NT2/D1 (cell line): ENCODE measurements at regions not wholly inside any gene's neighbourhood (a gene's known extent, or its start where the extent isn't known, plus 50 kb on each side); places are given as distances from the start of the nearest gene placed in this dataset.

Experiments used
- DNase-seq: peaks from one replicate; pipeline ENCODE4 v3.0.0-alpha.2; 2011; ENCODE audit warnings: low read depth, low spot score
- H3K27me3 ChIP-seq: 2 replicates; pipeline ENCODE4 v1.6.0; 2011; ENCODE audit warnings: mild to moderate bottlenecking; ENCODE audit not compliant: insufficient read length, insufficient read depth
- H3K36me3 ChIP-seq: 2 replicates; pipeline ENCODE4 v1.6.1; 2011; ENCODE audit warnings: mild to moderate bottlenecking, low read length, mixed read lengths; ENCODE audit not compliant: insufficient read depth, insufficient read length
- H3K4me1 ChIP-seq: 2 replicates; pipeline ENCODE4 v1.5.1; 2011; ENCODE audit not compliant: insufficient read depth, insufficient read length
- H3K4me3 ChIP-seq: 2 replicates; pipeline ENCODE4 v1.5.1; 2011; ENCODE audit warnings: low read depth; ENCODE audit not compliant: insufficient read length
- H3K9ac ChIP-seq: 2 replicates; pipeline ENCODE4 v1.6.0; 2011; ENCODE audit warnings: low read depth; ENCODE audit not compliant: insufficient read length
- H3K9me3 ChIP-seq: 2 replicates; pipeline ENCODE4 v1.5.1; 2011; ENCODE audit warnings: mild to moderate bottlenecking, low read length; ENCODE audit not compliant: insufficient read depth
- SUZ12 ChIP-seq: IDR thresholded peaks from 2 replicates; pipeline ENCODE4 v1.6.1; 2011; ENCODE audit not compliant: insufficient read length, insufficient read depth; ENCODE audit errors: extremely low read depth
- YY1 ChIP-seq: IDR thresholded peaks from 2 replicates; pipeline ENCODE4 v1.6.1; 2011; ENCODE audit not compliant: insufficient read length, insufficient read depth
- ZNF274 ChIP-seq: IDR thresholded peaks from 2 replicates; pipeline ENCODE4 v1.6.1; 2011; ENCODE audit warnings: mild to moderate bottlenecking, low read depth, low read length

GRCh38 chr18:60445341-60445740, 72.8 kb upstream of the MC4R start:
- TF ChIP-seq ZNF274 (no peak), SUZ12 (no peak), YY1 (no peak)
- H3K9me3 ChIP-seq: no peaks in the 10 kb centered on the region
- H3K9ac ChIP-seq: no peak overlapping the region
- no peaks in the 10 kb centered on the region for H3K27me3 ChIP-seq
- H3K36me3 ChIP-seq: no peaks in the 10 kb centered on the region
- DNase-seq: no peak
- no peak overlapping the region for H3K4me3 ChIP-seq
- no peaks in the 10 kb centered on the region for H3K4me1 ChIP-seq

GRCh38 chr18:60446821-60447220, 74.2 kb upstream of the MC4R start:
- no peak overlapping the region for H3K4me3 ChIP-seq
- TF ChIP-seq ZNF274 (no peak), YY1 (no peak), SUZ12 (no peak)
- H3K36me3 ChIP-seq: no peaks in the 10 kb centered on the region
- no peak overlapping the region for H3K9ac ChIP-seq
- no peaks in the 10 kb centered on the region for H3K9me3 ChIP-seq
- DNase-seq: no peak
- no peaks in the 10 kb centered on the region for H3K4me1 ChIP-seq
- no peaks in the 10 kb centered on the region for H3K27me3 ChIP-seq

- H3K27me3 ChIP-seq: no peaks in the 10 kb centered on the region
- no peaks in the 10 kb centered on the region for H3K36me3 ChIP-seq
- no peaks in the 10 kb centered on the region for H3K4me1 ChIP-seq
- no peaks in the 10 kb centered on the region for H3K9me3 ChIP-seq
- no peak for DNase-seq
- no peak overlapping the region for H3K9ac ChIP-seq
- TF ChIP-seq ZNF274: no peak
- TF ChIP-seq YY1: no peak
- TF ChIP-seq SUZ12: no peak
- no peak overlapping the region for H3K4me3 ChIP-seq
Observed at GRCh38 chr18:60448487-60449267, 76.1 kb upstream of the MC4R start.

- Histone ChIP-seq H3K4me1 (no peaks in the 10 kb centered on the region), H3K4me3 (no peak overlapping the region), H3K36me3 (no peaks in the 10 kb centered on the region), H3K9ac (no peak overlapping the region), H3K9me3 (no peaks in the 10 kb centered on the region), H3K27me3 (no peaks in the 10 kb centered on the region)
- DNase-seq: no peak
- TF ChIP-seq YY1 (no peak), ZNF274 (no peak), SUZ12 (no peak)
Observed at GRCh38 chr18:60452421-60452820, 79.8 kb upstream of the MC4R start.

- Histone ChIP-seq H3K9me3 (no peaks in the 10 kb centered on the region), H3K27me3 (no peaks in the 10 kb centered on the region), H3K36me3 (no peaks in the 10 kb centered on the region), H3K9ac (no peak overlapping the region), H3K4me1 (no peaks in the 10 kb centered on the region), H3K4me3 (no peak overlapping the region)
- no peak for DNase-seq
- TF ChIP-seq ZNF274 (no peak), SUZ12 (no peak), YY1 (no peak)
Observed at GRCh38 chr18:60466677-60467076, 94.1 kb upstream of the MC4R start.

GRCh38 chr18:60469387-60470100, 97.0 kb upstream of the MC4R start:
- Histone ChIP-seq H3K9ac (no peak overlapping the region), H3K27me3 (no peaks in the 10 kb centered on the region), H3K9me3 (no peaks in the 10 kb centered on the region), H3K4me1 (no peaks in the 10 kb centered on the region), H3K4me3 (no peak overlapping the region), H3K36me3 (no peaks in the 10 kb centered on the region)
- TF ChIP-seq ZNF274: no peak
- no peak for TF ChIP-seq SUZ12
- TF ChIP-seq YY1: no peak
- DNase-seq: no peak

- TF ChIP-seq YY1 (no peak), SUZ12 (no peak), ZNF274 (no peak)
- H3K4me1 ChIP-seq: no peaks in the 10 kb centered on the region
- no peaks in the 10 kb centered on the region for H3K27me3 ChIP-seq
- DNase-seq: no peak
- no peak overlapping the region for H3K9ac ChIP-seq
- no peaks in the 10 kb centered on the region for H3K36me3 ChIP-seq
- no peak overlapping the region for H3K4me3 ChIP-seq
- no peaks in the 10 kb centered on the region for H3K9me3 ChIP-seq
Observed at GRCh38 chr18:60471652-60472051, 99.1 kb upstream of the MC4R start.
